HG03354 (cell line): ENCODE measurements at regions not wholly inside any gene's neighbourhood (a gene's known extent, or its start where the extent isn't known, plus 50 kb on each side); places are given as distances from the start of the nearest gene placed in this dataset.

ENCODE experiments used
- ATAC-seq: cut with Tn5 transposase; IDR thresholded peaks from one replicate; pipeline ENCODE4 v1.9.1; 2021; ENCODE audit warnings: mild to moderate bottlenecking; ENCODE audit not compliant: unreplicated experiment, poor library complexity, severe bottlenecking

DNA sequence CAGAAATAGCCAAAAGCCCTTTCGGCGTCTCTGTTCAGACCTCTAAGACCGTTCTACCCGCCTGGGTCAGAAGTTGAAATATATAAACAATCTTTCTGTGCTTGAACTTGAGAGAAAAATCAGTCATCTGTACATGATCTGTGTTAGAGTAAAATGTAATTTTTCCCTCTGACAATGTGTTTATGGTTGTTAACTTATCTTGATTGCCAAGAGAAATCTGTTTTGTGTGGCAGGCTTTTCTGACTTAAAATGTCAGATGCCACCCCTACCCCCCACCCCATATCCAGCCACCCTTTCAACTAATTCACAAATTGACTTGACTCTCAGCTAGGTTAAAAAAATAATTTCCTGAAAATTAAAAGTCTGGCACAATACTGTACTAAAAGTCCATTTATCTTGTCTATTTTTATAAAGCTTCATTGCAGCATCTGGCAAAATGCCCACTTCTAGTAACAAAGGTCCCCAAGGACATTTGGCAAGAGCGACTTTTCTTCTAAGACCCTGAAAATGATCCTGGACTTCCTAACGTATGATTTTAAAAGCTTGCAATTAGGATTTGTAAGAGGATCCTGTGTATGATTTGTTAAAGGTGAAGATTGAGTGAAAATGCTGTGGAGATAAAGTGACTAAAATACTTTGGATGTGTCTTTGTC lies 304.2 kb downstream of the EPHA4 start:
- ATAC-seq, result no peak

DNA sequence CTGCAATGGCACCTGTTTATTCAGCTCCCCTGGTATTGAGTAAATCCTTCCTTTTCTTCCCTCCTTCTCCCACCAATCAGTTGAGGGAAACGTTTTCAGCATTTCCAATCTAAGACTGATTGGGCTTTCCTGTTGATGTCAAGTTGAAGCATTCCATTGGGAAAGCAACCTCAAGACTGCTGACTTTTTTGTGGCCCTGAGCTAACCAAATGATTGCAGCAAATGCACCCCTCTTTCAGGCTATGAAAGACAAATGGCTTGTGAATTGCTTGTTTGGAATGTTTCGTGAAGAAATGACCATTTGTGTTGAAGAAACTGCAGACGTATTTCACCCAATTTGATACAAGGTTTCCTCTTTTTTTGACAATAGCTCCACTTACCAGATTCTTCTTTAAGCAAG lies 303.5 kb downstream of the EPHA4 start:
- no peak for ATAC-seq

DNA sequence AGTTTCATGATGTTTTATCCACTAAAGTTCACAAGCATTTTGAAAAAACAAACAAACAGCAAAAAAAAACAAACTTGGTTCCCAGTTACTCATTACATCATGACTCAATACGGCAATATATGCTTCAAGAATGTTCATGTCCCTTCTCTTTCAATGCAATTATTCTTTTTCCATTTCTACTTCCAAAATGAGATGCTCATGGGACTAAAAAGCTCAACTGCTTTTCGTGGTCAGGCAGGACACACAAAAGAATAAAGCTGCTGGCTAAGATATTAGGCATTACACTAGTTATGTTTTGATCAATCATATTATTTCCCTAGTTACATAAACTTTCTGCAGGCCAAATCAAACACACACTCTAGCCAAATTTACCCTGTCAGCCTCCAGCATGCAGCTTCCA lies 301.3 kb downstream of the EPHA4 start:
- ATAC-seq, result no peak

DNA sequence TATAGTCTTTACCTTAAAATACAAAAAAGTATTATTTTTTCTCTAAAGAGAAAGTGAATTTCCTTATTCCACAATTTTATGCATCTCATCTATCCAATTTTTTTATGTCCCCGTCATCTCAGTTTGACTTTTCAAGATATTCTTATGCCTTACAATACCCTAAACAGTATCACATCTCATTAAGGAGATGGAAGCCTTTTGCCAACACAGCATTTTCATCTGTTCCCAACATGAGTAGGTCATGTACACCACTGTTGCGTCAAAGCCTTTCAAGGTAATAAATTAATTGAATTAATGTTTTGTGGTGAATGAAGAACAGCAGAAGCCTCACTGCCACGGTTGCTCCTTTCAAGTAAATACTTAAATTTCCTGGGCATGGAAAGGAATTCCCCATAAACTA lies 299.4 kb downstream of the EPHA4 start:
- no peak for ATAC-seq

DNA sequence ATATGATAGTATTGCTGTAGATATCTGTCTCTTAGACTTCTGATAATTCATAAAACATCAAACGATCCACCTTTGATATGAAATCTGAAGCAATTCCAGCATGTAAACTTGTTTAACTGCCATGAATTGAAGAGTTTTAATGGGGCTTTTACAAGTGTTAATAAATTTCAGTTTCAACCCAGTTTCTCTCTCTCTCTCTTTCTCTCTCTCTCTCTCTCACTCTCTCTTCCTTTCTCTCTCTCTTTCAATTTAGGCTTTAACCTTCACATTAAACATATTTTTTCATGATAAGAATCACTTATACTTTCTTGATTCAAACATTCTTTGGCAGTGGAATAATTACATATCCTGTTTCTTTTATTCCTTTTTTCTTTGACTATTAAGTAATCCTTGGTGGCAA lies 296.1 kb downstream of the EPHA4 start:
- ATAC-seq, result no peak

DNA sequence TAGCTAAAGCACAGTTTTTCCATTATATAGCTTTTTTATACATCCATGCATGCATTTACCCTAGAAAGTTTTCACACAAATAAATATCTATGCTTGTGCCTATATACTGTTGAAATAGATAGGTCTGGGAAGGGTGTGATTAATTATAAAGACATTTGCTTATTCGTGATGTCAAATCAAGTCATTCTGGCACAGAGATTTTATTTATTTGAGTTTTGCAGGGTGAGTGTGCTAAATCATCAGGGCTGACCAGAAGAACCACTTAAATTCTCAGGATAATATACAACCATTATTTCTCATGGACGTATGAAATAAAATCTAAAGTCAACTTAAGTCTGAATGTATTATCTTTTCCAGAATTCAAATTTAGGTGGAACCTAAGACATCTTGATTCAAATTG lies 295.5 kb downstream of the EPHA4 start:
- no peak for ATAC-seq

DNA sequence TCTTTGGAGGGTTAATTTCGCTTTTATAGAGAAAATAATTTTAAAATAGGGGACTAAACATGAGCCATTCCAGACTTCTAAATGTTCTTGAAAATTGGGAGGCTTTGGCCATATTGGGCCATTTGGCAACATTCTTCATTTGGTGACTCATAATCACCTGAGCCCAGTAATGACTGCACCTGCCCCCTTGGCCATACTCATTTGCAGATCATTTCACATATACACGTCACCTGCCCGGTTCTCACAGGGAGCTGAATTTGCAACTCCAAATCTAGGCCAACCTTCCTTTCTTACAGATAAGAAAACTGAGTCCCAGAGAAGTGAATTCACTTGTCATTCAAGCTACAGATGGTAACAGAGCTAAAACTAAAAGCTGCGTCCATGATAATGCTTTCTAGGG lies 289.7 kb downstream of the EPHA4 start:
- no peak for ATAC-seq

DNA sequence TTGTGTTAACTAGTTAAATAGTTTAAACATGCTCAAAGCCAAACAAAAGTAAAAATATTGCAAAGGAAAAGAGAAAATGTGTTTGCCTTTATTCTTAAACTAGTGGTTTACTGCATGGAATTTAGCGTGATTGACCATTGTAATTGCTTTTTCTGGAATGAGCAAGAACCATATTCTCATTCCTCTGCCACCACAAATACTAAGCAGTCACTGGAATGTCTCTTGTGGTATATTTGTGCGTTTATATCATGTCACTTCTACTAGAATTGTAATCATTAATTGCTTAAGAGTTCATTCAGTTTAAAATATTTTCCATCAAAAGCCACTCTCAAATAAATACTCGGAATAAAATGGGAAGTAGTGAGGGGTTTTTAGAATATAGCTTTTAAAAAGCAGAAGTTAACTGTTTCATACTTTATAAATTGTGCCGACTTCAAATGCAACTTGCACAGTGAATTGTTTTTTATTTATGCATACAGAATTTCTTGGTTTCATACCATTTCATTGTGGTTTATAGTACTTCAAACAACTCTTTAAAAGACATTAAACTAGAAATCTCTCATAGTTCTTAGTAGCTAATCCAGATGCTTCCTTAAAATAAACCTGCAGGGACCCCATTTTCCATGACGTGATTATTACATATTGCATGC lies 288.1 kb downstream of the EPHA4 start:
- ATAC-seq, result no peak

DNA sequence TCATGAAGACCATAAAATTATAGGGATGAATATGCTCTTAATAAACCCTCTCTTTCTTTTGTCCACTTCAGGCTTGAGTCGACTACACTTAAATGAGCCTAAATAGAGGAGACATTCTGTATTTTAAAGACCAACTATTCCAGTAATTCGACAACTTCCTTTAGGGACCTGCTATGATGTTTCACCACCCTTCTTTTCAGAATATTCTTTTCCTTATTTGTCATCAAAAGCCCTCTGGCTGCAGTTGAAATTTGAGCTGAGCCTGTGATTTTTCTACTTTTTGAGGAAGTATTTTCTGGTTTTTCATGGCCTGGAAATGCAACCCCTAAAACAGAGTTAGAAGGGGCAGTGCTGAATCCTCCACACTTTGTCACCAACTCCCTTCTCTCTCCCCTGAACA lies 287.0 kb downstream of the EPHA4 start:
- ATAC-seq, result no peak

DNA sequence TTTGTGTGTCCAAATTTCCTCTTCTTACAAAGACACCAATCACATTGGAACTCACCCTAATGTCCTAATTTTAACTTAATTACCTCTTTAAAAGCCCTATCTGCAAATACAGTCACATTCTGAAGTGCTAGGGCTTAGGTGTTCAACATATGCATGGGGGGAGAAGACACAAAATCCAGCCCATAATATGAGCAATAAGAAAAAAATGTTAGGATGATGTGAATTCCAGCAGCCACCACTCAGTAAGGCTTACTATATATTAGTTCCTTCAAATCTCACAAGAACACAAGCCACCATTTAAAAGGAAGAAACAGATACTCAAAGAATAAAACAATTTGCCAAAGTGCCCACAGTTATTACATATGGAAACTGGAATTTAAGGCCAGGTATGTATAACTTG lies 285.7 kb downstream of the EPHA4 start:
- no peak for ATAC-seq

DNA sequence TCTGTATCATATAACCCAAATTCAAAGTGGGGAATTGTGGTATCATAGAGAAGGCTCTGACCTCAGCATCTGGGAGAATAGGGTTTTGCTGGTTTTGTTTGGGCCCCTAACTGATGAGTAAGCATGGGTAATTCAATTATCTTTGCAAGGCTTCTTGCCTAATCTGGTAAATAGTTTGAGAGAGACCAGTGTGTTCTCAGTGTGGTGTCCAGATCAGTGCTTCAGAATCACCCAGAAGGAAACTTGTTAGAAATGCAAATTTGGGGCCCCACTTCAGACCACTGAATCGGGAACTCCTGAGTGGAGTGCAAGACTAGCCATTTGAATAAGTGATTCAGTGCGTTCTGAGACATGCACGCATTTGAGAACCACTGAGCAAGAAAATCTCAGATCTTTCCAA lies 282.7 kb downstream of the EPHA4 start:
- ATAC-seq, result no peak

DNA sequence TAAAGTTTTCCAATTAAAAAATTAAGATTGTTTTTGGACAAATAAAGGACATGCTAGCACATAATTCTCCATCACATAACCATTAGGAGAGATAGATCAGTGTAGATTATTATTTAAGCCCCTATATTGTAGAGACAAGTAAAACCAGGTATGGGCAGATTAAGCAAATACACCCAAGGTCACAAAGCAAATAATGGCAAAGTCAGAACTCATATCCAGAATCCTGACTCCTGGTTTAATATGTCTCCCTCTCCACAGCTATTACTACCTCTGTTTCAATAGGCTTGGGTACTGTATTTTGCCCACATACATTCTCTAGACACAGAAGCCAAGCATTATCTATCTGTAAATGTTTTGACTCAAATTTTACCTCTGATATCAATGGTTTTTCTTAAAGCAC lies 282.3 kb downstream of the EPHA4 start:
- ATAC-seq, result no peak

DNA sequence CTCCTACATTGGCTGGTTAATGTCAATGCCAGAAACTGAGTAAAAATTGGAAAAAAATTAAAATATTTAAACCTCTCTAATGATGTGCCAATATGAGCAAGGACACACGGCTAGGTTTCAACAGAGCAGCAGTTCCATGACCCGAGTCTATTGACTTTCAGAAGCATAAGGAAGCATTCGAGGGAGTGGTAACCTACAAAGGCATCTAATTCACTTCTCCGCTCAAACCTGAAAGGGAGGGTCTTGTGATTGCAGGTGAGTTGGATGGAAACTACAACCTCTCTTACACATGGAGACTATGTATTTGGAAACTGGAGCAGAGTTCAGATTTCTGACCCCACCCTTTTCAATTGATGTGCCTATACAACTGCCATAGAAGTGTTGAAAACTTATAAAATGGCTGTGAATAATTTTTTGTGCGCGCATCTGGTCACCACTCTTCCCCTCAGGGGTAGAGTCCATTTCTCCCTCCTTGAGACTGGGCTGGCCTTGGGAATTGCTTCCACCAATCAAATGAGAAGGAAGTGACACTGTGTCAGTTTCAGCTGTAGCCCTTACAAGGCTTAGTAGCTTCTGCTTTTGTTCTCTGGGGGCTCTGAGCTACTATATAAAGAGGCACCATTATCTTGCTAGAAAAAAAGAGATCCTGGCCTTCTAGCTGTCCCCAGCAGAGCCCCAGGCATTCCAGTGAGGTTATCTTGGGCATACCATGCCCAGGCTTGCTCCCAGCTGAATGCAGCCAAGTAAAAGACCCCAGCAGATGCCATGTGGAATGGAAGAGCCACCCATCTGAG lies 278.0 kb downstream of the EPHA4 start:
- no peak for ATAC-seq

DNA sequence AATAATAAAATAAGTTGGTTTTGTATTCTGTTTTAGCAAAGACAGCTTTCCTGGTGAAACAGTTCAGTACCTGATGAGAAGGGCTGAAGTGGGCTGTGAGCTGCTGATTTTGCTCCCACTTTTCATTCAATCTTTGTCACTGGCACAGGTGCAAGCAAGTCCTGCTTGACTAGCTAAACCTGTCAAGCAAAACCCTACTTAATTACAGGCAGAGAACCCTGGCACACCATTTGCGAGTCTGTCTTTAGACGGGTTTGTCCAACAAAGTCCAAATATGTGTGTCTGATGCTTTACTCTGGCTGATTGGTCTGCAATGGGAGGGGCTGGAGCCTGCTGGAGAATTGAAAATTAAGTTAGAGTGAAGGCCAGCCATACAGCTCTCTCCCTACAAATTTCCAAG lies 267.2 kb downstream of the EPHA4 start:
- no peak for ATAC-seq

DNA sequence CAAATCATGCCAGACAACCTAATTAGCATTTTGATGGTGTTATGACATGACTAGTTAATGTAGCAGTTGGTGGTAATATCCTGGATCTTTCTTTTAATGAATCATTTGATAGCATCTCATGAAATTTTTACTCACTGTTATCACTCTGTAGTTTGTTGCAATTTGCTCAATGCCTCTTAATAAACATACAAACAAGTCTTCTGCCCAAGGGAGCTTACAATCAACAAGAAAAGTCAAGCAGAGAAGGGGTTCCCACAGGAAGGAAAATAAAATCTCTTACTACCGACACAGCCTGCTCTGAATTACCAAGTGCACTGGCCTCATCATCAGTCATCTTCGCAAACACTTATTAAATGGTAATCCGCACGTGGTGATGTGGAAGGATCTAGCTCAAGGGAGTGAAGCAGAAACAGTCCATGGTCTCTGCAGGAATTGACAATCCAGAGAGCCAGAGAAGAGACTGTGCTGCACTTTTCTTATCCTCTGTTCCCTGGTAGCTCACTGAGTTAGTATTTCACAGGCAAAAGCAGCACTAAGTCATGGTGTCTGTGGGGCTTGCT lies 263.5 kb downstream of the EPHA4 start:
- ATAC-seq, result no peak

DNA sequence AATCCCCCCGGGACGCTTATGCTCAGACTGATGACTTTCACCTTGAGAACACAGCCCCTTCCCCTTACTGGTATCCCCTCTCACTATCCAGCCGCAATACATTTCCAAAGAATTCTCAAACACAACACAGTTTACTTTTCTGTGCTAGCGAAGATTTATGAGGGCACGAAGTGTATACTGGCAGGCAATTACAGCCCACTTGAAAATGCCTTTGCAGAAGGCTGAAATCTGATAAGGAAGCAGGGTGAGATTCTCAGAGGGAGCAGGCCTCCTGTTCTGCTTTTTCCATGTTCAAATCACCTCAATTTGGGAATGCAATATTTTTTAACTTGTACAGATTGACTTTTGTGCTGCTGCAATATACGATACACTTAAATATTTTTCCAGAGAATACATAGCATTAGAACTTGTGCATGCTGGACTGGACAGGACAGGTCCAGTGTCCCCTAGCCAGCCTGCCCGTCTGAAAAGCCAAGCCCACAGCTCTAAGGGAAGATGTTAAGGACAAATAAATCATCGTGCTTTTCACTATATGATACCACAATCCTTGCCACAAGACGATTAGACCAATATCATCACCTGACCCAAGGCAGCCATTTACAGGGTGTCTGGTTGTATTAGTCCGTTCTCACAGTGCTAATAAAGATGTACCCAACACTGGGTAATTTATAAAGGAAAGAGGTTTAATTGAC lies 262.1 kb downstream of the EPHA4 start:
- ATAC-seq, result no peak

DNA sequence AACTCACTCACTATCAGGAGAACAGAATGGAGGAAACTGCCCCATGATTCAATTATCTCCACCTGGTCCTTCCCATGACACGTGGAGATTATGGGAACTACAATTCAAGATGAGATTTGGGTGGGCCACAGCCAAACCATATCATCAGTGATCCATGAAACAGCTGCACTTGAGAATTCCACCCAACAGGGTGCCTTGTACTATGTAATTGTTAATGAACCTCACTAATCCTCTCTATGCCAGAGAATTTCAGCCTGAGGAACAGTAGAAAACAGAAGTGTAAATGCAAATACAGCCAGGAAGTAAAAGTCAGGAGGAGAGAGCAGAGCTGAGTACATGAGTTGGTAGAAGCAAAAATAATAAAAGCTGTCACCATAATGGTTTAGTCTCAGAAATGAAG lies 261.4 kb downstream of the EPHA4 start:
- ATAC-seq, result no peak

DNA sequence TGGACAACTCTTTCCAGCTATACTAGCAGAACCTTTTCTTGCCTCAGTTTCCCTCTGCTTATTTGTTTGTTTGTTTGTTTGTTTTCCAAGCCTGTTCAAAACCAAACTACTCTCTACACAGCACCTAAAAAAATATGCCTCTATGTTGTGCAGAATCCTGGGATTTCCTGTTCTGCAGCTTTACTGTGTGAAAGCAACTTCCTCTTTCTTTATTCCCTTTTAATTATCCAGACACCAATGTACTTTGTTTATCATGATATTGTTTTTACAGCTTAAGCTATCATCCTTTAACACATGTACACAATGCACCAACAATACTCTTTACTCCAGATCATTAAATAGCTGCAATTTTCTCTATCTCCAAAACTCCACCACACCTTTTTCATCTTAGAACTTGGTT lies 259.5 kb downstream of the EPHA4 start:
- no peak for ATAC-seq

DNA sequence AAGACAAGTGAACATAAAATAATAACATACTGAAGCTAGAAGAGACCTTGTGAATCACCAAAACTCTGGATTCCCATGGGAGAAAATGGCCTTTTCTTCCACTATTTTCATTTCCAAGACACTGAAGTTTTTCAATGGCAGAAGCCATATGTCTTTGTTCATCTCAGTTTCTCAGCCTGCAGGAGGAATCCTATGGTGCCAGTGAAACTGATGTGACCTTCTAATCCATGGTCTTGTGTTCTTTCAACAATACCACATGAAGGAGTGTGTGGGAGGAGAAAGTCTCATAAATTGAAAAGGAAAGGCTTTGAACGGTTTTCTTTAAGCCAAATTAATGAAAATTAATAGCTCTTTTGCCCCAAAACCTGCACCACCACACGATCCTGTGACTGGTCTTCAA lies 257.3 kb downstream of the EPHA4 start:
- no peak for ATAC-seq

DNA sequence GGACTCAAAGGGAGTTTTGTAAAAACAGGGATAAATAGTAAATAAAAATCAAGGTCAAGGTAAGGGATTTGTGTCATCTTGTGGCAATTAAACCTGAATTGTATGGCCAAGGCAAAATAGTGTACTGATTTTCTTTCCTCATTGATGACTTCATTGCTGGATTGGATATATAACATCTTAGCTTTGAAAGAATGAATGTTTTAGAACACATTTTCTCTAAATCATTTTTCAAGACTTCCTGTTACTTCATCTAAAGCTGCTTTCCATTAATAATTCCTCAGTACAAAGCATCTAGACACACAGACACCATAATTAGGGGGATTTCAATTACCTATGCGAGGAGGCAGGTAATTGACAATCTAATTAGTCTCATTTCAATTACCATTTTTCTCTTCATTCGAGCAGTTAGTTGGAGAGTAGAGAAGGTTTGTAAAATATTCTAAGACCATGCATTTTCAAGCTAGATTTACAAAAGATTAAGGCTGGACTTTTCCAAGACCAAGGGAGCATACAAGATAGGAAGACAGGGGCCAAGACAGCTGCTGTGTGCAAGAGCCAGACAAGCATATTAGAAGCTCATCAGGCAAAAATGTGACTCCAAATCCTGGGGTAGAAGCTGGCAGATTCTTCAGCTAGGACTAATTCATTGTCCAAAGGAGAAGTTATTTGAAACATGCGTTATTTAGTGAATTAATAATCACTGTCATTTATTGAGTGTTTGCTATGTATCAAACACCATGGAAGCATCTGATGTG lies 253.6 kb downstream of the EPHA4 start:
- ATAC-seq, result no peak
